ENCODE measurements at regions not wholly inside any gene's neighbourhood (a gene's known extent, or its start where the extent isn't known, plus 50 kb on each side); places are given as distances from the start of the nearest gene placed in this dataset.

DNA sequence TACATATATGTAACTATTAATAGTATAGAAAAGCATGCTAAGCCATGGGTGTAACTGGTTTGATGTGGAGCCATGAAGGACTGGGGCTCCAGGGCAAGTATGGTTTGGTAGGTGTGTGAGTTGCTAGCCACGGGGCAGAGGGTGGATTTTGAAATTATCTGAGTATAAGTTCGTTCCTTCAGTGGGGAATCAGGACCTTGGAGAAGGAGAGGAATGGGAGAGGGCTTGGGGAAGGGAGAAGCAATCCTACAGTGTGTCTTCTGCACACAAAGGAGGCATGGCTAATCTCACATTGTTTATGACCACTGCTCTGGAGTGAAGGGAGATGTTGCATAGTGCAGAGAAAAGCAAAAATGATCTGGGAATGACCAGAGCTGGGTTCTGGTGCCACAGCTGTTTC is 127.8 kb upstream of the CADM1 start:
- Histone ChIP-seq H3K9me3 (ENCODE audit: control insufficient read depth in 5 of 5, low read length in 5 of 5) (no peaks in the 10 kb centered on the region), H3K4me3 (ENCODE audit: low read depth in 1 of 5, low read length in 5 of 5) (no peak overlapping the region)

DNA sequence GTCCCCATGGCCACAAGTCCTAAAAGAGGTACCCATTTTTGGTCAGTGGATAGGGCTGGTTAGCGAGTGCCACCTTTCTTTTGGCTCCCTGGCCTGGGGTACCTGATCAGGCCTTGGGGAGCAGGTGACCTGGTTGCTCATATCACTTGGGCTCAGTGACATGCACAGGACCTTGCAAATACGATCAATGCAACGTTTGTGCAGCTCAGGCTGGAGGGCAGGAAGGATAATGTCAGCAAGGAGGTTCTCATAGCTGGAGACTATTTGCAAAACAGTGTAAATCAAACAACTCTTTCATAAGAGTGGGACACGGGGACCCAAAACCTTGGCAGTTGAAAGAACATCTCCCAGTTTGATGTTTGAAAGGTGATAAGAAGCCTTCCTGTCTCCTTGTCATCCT is 127.4 kb upstream of the CADM1 start:
- H3K36me3 ChIP-seq (ENCODE audit: control insufficient read depth in 5 of 5, insufficient read depth in 5 of 5, low read length in 5 of 5): no peaks in the 10 kb centered on the region
- H3K9me3 ChIP-seq (ENCODE audit: control insufficient read depth in 5 of 5, low read length in 5 of 5): no peaks in the 10 kb centered on the region
- no peak overlapping the region for H3K27ac ChIP-seq (ENCODE audit: low read depth, low read length)
- no peaks in the 10 kb centered on the region for H3K4me1 ChIP-seq (ENCODE audit: control insufficient read depth in 5 of 5, insufficient read depth in 5 of 5, low read length in 5 of 5)
- no peak overlapping the region for H3K9ac ChIP-seq (ENCODE audit: low read length in 5 of 5)
- H3K4me3 ChIP-seq (ENCODE audit: low read depth in 1 of 5, low read length in 5 of 5): no peak overlapping the region
- H3K27me3 ChIP-seq (ENCODE audit: control insufficient read depth in 5 of 5, insufficient read depth in 4 of 5, low read length in 5 of 5): peaks cover 0 to 12% (median 4%) of the 10 kb centered on the region in 5 donors

More for the DNA sequence above, 127.8 kb upstream of the CADM1 start:
- no peaks in the 10 kb centered on the region for H3K4me1 ChIP-seq (ENCODE audit: control insufficient read depth in 5 of 5, insufficient read depth in 5 of 5, low read length in 5 of 5)
- peaks cover 0 to 12% (median 4%) of the 10 kb centered on the region in 5 donors for H3K27me3 ChIP-seq (ENCODE audit: control insufficient read depth in 5 of 5, insufficient read depth in 4 of 5, low read length in 5 of 5)
- H3K9ac ChIP-seq (ENCODE audit: low read length in 5 of 5): no peak overlapping the region
- H3K36me3 ChIP-seq (ENCODE audit: control insufficient read depth in 5 of 5, insufficient read depth in 5 of 5, low read length in 5 of 5): no peaks in the 10 kb centered on the region
- H3K27ac ChIP-seq (ENCODE audit: low read depth, low read length): no peak overlapping the region

DNA sequence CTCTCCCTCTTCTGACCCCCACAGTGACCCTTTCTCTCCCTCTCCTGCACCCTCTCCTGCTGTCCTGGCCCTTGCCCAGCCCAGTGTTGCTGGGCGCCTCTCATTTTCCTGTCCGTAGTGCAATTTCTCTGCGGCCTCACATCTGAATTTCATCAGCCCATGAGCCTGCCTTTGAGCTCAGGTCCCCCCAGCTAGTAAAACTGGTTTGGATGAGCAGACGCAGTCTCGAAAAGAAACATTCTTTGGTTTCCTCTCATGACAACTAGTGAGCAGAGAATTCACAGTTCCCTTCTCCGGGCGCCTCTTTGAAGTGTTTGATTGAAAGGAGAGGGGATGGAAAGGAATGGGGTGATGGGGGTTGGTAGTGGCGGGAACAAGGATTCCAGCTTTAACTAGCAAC is 126.0 kb upstream of the CADM1 start:
- H3K27me3 ChIP-seq (ENCODE audit: control insufficient read depth in 5 of 5, insufficient read depth in 4 of 5, low read length in 5 of 5): peaks cover 0 to 12% (median 4%) of the 10 kb centered on the region in 5 donors
- H3K4me3 ChIP-seq (ENCODE audit: low read depth in 1 of 5, low read length in 5 of 5): no peak overlapping the region
- H3K27ac ChIP-seq (ENCODE audit: low read depth, low read length): no peak overlapping the region
- no peaks in the 10 kb centered on the region for H3K36me3 ChIP-seq (ENCODE audit: control insufficient read depth in 5 of 5, insufficient read depth in 5 of 5, low read length in 5 of 5)
- no peak overlapping the region for H3K9ac ChIP-seq (ENCODE audit: low read length in 5 of 5)
- H3K4me1 ChIP-seq (ENCODE audit: control insufficient read depth in 5 of 5, insufficient read depth in 5 of 5, low read length in 5 of 5): no peaks in the 10 kb centered on the region
- H3K9me3 ChIP-seq (ENCODE audit: control insufficient read depth in 5 of 5, low read length in 5 of 5): no peaks in the 10 kb centered on the region

DNA sequence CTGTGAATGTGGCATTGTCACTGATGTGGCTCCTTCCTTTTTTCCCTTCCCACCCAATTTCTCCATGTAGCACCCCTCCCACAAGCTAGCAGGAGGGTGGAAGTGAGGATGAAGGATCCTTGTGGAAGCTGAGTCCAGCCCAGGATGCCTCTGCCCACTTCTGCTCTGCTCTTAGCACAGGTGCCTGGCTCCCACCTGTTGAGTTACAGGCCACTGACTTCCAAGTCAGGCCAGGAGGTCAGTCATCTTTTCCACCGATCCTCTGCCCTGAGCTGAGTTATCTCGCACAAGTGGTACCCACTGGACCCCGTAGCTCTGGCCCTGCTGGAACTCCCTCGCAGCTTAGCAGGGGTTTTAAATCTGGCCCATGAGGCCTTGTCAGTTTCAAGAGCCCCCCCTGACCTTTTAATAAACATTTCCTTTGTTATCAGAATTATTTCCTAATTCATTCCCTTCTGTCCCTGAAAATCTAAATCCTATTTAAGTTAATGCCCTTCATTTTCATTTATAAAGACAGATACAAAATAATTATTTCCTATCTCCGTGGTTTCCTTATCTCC is 125.3 kb upstream of the CADM1 start:
- no peak overlapping the region for H3K4me3 ChIP-seq (ENCODE audit: low read depth in 1 of 5, low read length in 5 of 5)
- no peak overlapping the region for H3K27ac ChIP-seq (ENCODE audit: low read depth, low read length)
- H3K27me3 ChIP-seq (ENCODE audit: control insufficient read depth in 5 of 5, insufficient read depth in 4 of 5, low read length in 5 of 5): peaks cover 0 to 12% (median 4%) of the 10 kb centered on the region in 5 donors
- no peaks in the 10 kb centered on the region for H3K36me3 ChIP-seq (ENCODE audit: control insufficient read depth in 5 of 5, insufficient read depth in 5 of 5, low read length in 5 of 5)
- no peak overlapping the region for H3K9ac ChIP-seq (ENCODE audit: low read length in 5 of 5)
- no peaks in the 10 kb centered on the region for H3K9me3 ChIP-seq (ENCODE audit: control insufficient read depth in 5 of 5, low read length in 5 of 5)
- H3K4me1 ChIP-seq (ENCODE audit: control insufficient read depth in 5 of 5, insufficient read depth in 5 of 5, low read length in 5 of 5): no peaks in the 10 kb centered on the region

DNA sequence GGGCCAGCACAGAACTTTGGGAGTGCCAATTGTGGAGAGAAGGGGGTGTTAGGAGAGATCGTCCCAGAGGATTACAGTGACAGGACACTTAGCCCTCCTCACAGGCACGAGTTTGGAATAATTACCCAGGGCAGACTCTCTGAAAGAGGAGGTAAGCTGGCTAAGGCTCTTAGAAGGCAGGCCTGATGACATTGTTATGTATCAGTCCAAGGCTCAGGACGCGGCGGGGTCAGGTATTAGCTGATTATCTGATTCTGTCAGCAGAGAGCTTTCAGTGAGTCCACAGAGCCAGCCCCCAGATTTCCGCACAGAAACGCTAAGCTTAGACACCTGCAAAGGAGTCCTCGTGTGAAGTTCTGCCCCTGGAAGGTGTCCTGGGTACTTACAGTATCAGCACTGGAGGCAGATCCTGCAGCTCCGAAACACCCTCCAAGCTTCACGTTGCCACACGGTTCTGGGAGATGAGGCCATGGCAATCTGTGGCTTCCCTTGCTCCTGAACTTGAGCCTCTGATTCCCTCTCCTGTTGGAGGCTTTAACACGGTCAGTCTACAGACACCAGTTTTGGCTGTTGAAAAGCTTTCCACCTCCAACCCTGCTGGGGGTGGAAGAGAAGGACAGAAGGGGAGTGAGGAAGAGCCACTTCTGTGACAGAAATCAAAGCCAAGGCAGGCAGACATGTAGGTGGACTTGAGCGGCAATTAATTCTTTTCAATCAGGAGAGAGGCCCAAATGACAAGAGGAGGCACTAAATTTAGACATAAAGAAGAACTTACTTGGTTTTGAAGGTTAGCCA is 123.6 kb upstream of the CADM1 start:
- no peak overlapping the region for H3K27ac ChIP-seq (ENCODE audit: low read depth, low read length)
- no peak overlapping the region for H3K4me3 ChIP-seq (ENCODE audit: low read depth in 1 of 5, low read length in 5 of 5)
- peaks cover 2 to 8% (median 7%) of the 10 kb centered on the region in 5 donors for H3K4me1 ChIP-seq (ENCODE audit: control insufficient read depth in 5 of 5, insufficient read depth in 5 of 5, low read length in 5 of 5)
- peaks cover 0 to 12% (median 4%) of the 10 kb centered on the region in 5 donors for H3K27me3 ChIP-seq (ENCODE audit: control insufficient read depth in 5 of 5, insufficient read depth in 4 of 5, low read length in 5 of 5)
- no peak overlapping the region for H3K9ac ChIP-seq (ENCODE audit: low read length in 5 of 5)
- H3K36me3 ChIP-seq (ENCODE audit: control insufficient read depth in 5 of 5, insufficient read depth in 5 of 5, low read length in 5 of 5): no peaks in the 10 kb centered on the region
- H3K9me3 ChIP-seq (ENCODE audit: control insufficient read depth in 5 of 5, low read length in 5 of 5): no peaks in the 10 kb centered on the region

DNA sequence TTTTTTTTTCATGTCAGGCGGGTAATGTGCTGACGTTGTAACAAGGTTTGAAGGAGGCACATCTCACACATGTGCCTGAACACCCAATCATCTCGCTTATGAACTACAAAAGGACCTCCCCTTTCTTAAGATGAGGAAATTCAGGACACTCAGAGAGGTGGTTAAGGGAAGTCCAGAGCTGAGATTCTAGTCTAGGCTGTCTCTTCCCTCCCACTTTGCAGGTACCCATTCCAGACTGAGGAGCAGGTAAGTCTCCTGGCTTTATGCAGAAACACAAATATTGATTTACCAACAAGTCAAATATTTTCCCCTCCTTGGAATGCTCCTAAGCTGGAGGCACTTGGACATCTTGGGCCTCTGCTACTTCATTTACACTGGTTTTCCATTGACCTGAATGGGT is 122.9 kb upstream of the CADM1 start:
- no peak overlapping the region for H3K27ac ChIP-seq (ENCODE audit: low read depth, low read length)
- no peak overlapping the region for H3K9ac ChIP-seq (ENCODE audit: low read length in 5 of 5)
- H3K27me3 ChIP-seq (ENCODE audit: control insufficient read depth in 5 of 5, insufficient read depth in 4 of 5, low read length in 5 of 5): peaks cover 0 to 12% (median 4%) of the 10 kb centered on the region in 5 donors
- H3K36me3 ChIP-seq (ENCODE audit: control insufficient read depth in 5 of 5, insufficient read depth in 5 of 5, low read length in 5 of 5): no peaks in the 10 kb centered on the region
- peaks cover 2 to 16% (median 14%) of the 10 kb centered on the region in 5 donors for H3K4me1 ChIP-seq (ENCODE audit: control insufficient read depth in 5 of 5, insufficient read depth in 5 of 5, low read length in 5 of 5)
- H3K4me3 ChIP-seq (ENCODE audit: low read depth in 1 of 5, low read length in 5 of 5): no peak overlapping the region
- H3K9me3 ChIP-seq (ENCODE audit: control insufficient read depth in 5 of 5, low read length in 5 of 5): no peaks in the 10 kb centered on the region

DNA sequence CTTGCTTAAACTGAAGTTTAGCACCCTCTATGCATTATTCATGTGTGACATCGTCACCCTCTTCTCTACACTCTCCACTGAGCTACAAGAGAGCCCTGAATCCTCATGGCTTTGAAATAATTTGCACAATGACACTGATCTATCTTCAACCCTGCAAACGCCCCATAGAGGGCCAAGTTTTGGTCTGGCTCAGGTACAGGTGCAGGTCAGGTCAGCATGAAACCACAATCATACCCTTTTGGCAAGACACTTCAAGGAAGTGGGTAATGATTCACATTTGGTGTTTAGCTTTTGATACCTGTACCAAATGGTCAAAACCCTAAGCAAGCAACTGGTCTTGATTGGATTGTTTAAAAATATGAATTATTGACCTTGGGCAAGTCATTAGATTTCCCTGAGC is 122.2 kb upstream of the CADM1 start:
- Histone ChIP-seq H3K4me3 (ENCODE audit: low read depth in 1 of 5, low read length in 5 of 5) (no peak overlapping the region), H3K9ac (ENCODE audit: low read length in 5 of 5) (no peak overlapping the region), H3K27ac (ENCODE audit: low read depth, low read length) (no peak overlapping the region), H3K4me1 (ENCODE audit: control insufficient read depth in 5 of 5, insufficient read depth in 5 of 5, low read length in 5 of 5) (peaks cover 2 to 18% (median 15%) of the 10 kb centered on the region in 5 donors), H3K36me3 (ENCODE audit: control insufficient read depth in 5 of 5, insufficient read depth in 5 of 5, low read length in 5 of 5) (no peaks in the 10 kb centered on the region), H3K9me3 (ENCODE audit: control insufficient read depth in 5 of 5, low read length in 5 of 5) (no peaks in the 10 kb centered on the region), H3K27me3 (ENCODE audit: control insufficient read depth in 5 of 5, insufficient read depth in 4 of 5, low read length in 5 of 5) (peaks cover 0 to 11% (median 4%) of the 10 kb centered on the region in 5 donors)

DNA sequence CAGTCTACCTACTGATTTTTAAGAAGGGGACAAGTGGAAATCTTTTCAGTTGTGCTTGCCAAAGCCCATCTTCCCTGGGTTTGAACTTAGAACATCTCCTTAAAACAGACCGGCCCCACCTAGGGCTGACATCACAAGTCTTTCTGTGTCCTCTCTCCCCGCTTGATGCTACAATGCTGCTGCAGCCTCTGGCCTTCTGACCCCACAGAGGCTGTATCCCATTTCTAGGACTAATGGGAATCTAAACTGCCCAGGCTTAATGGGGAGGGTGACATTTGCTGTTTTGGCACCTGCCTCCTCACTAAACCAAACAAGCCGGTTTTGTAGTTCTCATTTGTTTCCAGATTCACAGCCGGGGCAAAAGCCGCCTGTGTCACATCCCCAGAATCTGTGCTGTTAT is 121.3 kb upstream of the CADM1 start:
- peaks cover 2 to 18% (median 15%) of the 10 kb centered on the region in 5 donors for H3K4me1 ChIP-seq (ENCODE audit: control insufficient read depth in 5 of 5, insufficient read depth in 5 of 5, low read length in 5 of 5)
- H3K36me3 ChIP-seq (ENCODE audit: control insufficient read depth in 5 of 5, insufficient read depth in 5 of 5, low read length in 5 of 5): no peaks in the 10 kb centered on the region
- H3K27me3 ChIP-seq (ENCODE audit: control insufficient read depth in 5 of 5, insufficient read depth in 4 of 5, low read length in 5 of 5): peaks cover 0 to 6% (median under 1%) of the 10 kb centered on the region in 5 donors
- H3K4me3 ChIP-seq (ENCODE audit: low read depth in 1 of 5, low read length in 5 of 5): no peak overlapping the region
- no peak overlapping the region for H3K27ac ChIP-seq (ENCODE audit: low read depth, low read length)
- H3K9me3 ChIP-seq (ENCODE audit: control insufficient read depth in 5 of 5, low read length in 5 of 5): no peaks in the 10 kb centered on the region
- no peak overlapping the region for H3K9ac ChIP-seq (ENCODE audit: low read length in 5 of 5)

DNA sequence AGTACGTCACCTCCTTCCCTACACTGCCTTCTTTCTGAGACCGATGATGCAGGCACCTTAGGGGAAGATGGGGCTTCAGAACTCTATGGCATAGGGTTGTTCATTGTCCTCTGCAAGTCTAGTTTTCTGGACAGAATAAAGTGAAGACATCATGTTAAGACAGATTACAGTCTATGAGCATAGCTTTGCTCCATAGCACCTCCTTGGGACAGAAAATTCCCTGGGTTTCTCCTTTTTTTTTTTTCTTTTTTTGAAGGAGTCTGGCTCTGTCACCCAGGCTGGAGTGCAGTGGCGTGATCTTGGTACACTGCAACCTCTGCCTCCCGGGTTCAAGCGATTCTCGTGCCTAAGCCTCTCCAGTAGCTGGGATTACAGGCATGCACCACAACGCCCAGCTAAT is 119.8 kb upstream of the CADM1 start:
- Histone ChIP-seq H3K4me3 (ENCODE audit: low read depth in 1 of 5, low read length in 5 of 5) (no peak overlapping the region), H3K36me3 (ENCODE audit: control insufficient read depth in 5 of 5, insufficient read depth in 5 of 5, low read length in 5 of 5) (no peaks in the 10 kb centered on the region), H3K4me1 (ENCODE audit: control insufficient read depth in 5 of 5, insufficient read depth in 5 of 5, low read length in 5 of 5) (peaks cover 2 to 18% (median 15%) of the 10 kb centered on the region in 5 donors), H3K9ac (ENCODE audit: low read length in 5 of 5) (no peak overlapping the region), H3K9me3 (ENCODE audit: control insufficient read depth in 5 of 5, low read length in 5 of 5) (no peaks in the 10 kb centered on the region), H3K27me3 (ENCODE audit: control insufficient read depth in 5 of 5, insufficient read depth in 4 of 5, low read length in 5 of 5) (peaks cover 0 to 2% (median 0%) of the 10 kb centered on the region in 5 donors), H3K27ac (ENCODE audit: low read depth, low read length) (no peak overlapping the region)

DNA sequence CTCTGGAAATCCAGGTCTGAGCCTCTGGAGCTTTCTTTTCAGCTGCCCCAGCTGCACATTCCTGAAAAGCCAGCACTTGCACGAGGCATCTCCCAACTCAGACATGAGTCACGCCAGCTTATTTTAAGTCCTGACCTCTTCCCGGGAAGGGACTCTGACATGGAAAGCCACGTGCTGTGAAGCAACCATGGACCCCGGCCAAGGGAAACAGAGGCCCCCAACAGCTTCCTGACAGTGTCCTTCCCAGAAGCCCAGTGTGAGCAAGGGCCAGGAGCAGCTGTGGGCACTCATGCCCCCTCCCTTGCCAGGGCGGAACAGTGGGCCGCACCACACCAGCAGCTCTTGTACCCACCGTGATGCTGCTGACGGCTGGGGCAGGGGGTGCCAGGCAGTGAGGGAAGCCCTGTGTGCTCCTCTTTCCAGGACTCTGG is 118.8 kb upstream of the CADM1 start:
- H3K9me3 ChIP-seq (ENCODE audit: control insufficient read depth in 5 of 5, low read length in 5 of 5): no peaks in the 10 kb centered on the region
- H3K27ac ChIP-seq (ENCODE audit: low read depth, low read length): peak overlapping the region; percentile 18

More for the DNA sequence above, 118.8 kb upstream of the CADM1 start:
- H3K4me1 ChIP-seq (ENCODE audit: control insufficient read depth in 5 of 5, insufficient read depth in 5 of 5, low read length in 5 of 5): peaks cover 2 to 18% (median 15%) of the 10 kb centered on the region in 5 donors
- no peaks in the 10 kb centered on the region for H3K36me3 ChIP-seq (ENCODE audit: control insufficient read depth in 5 of 5, insufficient read depth in 5 of 5, low read length in 5 of 5)
- no peak overlapping the region for H3K9ac ChIP-seq (ENCODE audit: low read length in 5 of 5)
- no peak overlapping the region for H3K4me3 ChIP-seq (ENCODE audit: low read depth in 1 of 5, low read length in 5 of 5)
- H3K27me3 ChIP-seq (ENCODE audit: control insufficient read depth in 5 of 5, insufficient read depth in 4 of 5, low read length in 5 of 5): peaks cover 0 to 5% (median 0%) of the 10 kb centered on the region in 5 donors
